Endothelial cell (in vitro differentiated cells): ENCODE measurements at regions not wholly inside any gene's neighbourhood (a gene's known extent, or its start where the extent isn't known, plus 50 kb on each side); places are given as distances from the start of the nearest gene placed in this dataset.

Experiments
- DNase-seq: peaks from one replicate; pipeline ENCODE4 v3.0.0; 2021; ENCODE audit warnings: low spot score
- H3K27ac Mint-ChIP-seq: one replicate; pipeline ENCODE4 v1.8.0; 2021; ENCODE audit warnings: mixed read lengths, inconsistent platforms; ENCODE audit not compliant: unreplicated experiment
- H3K27me3 Mint-ChIP-seq: one replicate; pipeline ENCODE4 v1.8.0; 2021; ENCODE audit warnings: mild to moderate bottlenecking, moderate library complexity, mixed read lengths, inconsistent platforms; ENCODE audit not compliant: unreplicated experiment
- H3K36me3 Mint-ChIP-seq: one replicate; pipeline ENCODE4 v1.8.0; 2021; ENCODE audit warnings: mild to moderate bottlenecking, low read depth, mixed read lengths, inconsistent platforms; ENCODE audit not compliant: unreplicated experiment
- H3K4me1 Mint-ChIP-seq: one replicate; pipeline ENCODE4 v1.8.0; 2021; ENCODE audit warnings: mild to moderate bottlenecking, mixed read lengths, inconsistent platforms; ENCODE audit not compliant: unreplicated experiment
- H3K4me3 Mint-ChIP-seq: one replicate; pipeline ENCODE4 v1.8.0; 2021; ENCODE audit warnings: mild to moderate bottlenecking, mixed read lengths, inconsistent platforms; ENCODE audit not compliant: unreplicated experiment
- H3K9me3 Mint-ChIP-seq: one replicate; pipeline ENCODE4 v1.8.0; 2021; ENCODE audit warnings: mixed read lengths, inconsistent platforms; ENCODE audit not compliant: unreplicated experiment
- TF ChIP-seq, protein P1 (sequence below): fragments of 200-600 bp; sonication (generic); IDR thresholded peaks from one replicate; pipeline ENCODE4 v1.5.0; 2021; ENCODE audit warnings: antibody characterized with exemption; ENCODE audit not compliant: unreplicated experiment

DNA sequence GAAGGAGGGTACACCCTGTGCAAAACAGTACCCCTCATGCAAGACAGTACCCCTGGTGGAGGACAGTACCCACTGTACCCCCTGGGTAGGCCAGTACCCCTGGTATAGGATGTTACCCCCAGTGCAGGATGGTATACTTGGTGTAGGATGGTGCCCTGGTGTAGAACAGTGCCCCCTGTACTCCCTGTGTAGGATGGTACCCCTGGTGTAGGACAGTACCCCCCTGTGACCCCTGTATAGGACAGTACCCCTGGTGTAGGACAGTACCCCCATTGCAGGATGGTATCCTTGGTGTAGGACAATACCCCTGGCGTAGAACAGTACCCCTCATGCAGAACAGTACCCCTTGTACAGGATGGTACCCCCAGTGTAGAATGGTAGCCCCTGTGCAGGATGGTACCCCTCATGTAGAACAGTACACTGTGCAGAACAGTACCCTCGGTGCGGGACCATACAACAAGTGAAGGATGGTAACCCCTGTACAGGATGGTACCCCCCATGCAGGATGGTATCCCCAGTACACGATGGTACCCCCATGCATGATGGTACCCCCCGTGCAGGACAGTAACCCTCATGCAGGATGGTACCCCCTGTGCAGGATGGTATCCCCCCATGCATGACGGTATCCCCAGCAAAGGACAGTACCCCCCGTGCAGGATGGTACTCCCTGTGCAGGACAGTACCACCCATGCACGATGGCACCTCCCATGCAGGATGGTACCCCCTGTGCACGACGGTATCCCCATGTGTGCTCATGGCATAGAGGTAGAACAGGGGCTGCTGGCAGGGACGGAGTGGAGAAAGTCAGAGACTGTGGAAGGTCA lies 248.0 kb downstream of the DCDC2C start:
- no peak overlapping the region for H3K27ac Mint-ChIP-seq
- no peaks in the 10 kb centered on the region for H3K36me3 Mint-ChIP-seq
- no peaks in the 10 kb centered on the region for H3K4me1 Mint-ChIP-seq

DNA sequence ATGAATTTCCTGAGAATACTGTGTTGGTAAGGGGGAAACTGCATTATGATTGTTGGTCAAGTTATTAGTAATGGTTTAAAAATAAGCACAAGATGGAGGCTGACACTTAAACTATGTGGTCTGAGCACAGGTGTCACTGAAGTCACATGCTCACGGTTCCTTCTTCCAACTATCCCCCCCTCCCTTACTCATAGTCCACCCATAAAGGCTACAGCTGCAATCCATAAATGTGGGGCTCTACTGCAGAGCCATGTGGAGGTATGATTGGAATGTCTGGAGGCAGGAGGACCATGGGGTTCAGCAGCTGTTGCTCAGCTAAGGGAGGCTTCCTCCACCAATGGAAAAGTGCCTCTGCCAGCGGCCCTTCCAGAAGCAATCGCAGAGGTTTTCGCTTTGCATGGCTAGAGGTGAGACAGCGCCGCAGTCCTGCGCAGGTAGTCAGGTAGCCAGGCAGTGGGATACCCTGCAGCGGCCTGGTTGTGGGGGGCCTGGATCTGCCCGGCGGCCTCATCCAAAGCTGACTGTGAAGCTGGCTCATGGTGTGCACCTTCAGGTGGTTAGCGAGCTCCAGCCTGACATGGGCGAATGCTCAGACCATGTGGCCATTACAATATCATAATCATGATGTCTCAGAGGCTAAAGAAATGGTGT lies 249.6 kb downstream of the DCDC2C start:
- H3K36me3 Mint-ChIP-seq = no peaks in the 10 kb centered on the region
- H3K9me3 Mint-ChIP-seq = peaks cover 11% of the 10 kb centered on the region
- DNase-seq = no peak
- H3K27ac Mint-ChIP-seq = no peak overlapping the region
- TF ChIP-seq, protein P1, sequence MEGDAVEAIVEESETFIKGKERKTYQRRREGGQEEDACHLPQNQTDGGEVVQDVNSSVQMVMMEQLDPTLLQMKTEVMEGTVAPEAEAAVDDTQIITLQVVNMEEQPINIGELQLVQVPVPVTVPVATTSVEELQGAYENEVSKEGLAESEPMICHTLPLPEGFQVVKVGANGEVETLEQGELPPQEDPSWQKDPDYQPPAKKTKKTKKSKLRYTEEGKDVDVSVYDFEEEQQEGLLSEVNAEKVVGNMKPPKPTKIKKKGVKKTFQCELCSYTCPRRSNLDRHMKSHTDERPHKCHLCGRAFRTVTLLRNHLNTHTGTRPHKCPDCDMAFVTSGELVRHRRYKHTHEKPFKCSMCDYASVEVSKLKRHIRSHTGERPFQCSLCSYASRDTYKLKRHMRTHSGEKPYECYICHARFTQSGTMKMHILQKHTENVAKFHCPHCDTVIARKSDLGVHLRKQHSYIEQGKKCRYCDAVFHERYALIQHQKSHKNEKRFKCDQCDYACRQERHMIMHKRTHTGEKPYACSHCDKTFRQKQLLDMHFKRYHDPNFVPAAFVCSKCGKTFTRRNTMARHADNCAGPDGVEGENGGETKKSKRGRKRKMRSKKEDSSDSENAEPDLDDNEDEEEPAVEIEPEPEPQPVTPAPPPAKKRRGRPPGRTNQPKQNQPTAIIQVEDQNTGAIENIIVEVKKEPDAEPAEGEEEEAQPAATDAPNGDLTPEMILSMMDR = no peak
- no peak overlapping the region for H3K4me3 Mint-ChIP-seq
- H3K27me3 Mint-ChIP-seq = peaks cover 3% of the 10 kb centered on the region
- no peaks in the 10 kb centered on the region for H3K4me1 Mint-ChIP-seq

More for the DNA sequence above, 248.0 kb downstream of the DCDC2C start:
- TF ChIP-seq, protein P1 = no peak
- no peak for DNase-seq
- H3K27me3 Mint-ChIP-seq = peaks cover 3% of the 10 kb centered on the region
- no peak overlapping the region for H3K4me3 Mint-ChIP-seq
- peaks cover 11% of the 10 kb centered on the region for H3K9me3 Mint-ChIP-seq

DNA sequence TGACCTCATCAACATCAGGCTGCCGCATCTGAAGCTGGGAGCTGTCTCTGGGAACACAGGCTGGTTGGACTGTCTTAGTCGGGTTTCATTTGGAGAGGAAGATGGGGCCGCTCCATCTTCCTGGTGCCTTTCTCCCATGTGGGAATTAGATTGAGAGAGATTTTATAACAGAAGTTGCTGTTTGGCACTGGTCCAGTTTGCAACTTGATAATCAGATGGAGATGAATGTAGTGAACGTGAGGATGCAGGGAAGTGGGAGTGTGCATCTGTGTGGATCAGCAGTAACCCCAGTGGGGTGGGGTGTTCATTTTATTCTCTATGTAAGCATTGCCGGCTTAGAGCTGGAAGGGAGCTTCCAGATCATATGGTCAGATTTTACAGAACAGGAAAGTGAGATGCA lies 250.9 kb downstream of the DCDC2C start:
- Mint-ChIP-seq H3K27ac (no peak overlapping the region), H3K9me3 (peaks cover 11% of the 10 kb centered on the region), H3K4me3 (no peak overlapping the region), H3K27me3 (peaks cover 5% of the 10 kb centered on the region), H3K4me1 (no peaks in the 10 kb centered on the region), H3K36me3 (no peaks in the 10 kb centered on the region)
- no peak for DNase-seq
- TF ChIP-seq, protein P1 = no peak

DNA sequence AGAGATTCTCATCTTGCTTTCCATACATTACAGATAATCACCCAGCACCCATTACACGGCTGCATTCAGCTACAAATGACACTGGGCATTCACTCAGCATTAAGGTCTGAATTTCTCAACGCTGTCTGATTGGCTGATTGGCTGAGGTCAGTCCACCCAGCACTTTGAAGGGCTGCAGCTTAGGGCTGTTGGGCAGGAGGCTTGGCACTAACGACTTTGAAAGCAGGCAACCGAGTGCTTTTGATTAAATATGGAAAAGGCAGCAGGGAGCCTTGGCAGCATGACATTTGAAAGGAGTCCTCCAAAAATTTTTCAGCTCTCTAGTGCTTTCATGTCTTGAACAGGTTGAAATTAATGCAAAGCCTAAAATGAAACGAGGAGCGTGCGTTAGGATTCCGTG lies 253.0 kb downstream of the DCDC2C start:
- Mint-ChIP-seq H3K27ac (no peak overlapping the region), H3K4me1 (no peaks in the 10 kb centered on the region), H3K9me3 (peaks cover 4% of the 10 kb centered on the region), H3K4me3 (no peak overlapping the region), H3K27me3 (peaks cover 5% of the 10 kb centered on the region), H3K36me3 (no peaks in the 10 kb centered on the region)
- TF ChIP-seq, protein P1 = no peak
- no peak for DNase-seq

DNA sequence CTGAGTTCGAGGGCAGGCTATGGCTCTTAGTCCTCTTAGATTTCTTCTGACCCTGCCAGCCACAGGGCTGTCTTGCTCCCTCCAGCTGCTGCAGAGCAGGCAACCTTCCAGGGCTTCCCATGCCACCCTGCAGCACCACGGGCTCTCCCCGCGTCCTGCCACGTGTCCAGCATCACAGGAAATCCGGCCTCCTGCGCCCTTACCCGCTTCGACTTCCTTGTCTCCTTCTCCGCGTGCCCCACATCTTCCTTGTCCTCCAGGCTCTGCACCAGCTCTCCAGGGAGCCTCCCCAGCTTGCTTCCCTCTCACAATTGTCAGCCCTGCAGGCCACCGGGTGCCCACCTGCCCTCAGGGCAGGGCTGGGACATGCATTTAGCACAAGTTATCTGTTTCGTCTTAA lies 253.5 kb downstream of the DCDC2C start:
- peaks cover 4% of the 10 kb centered on the region for H3K9me3 Mint-ChIP-seq
- H3K4me1 Mint-ChIP-seq = no peaks in the 10 kb centered on the region
- no peak overlapping the region for H3K4me3 Mint-ChIP-seq
- no peak for DNase-seq
- H3K36me3 Mint-ChIP-seq = no peaks in the 10 kb centered on the region
- no peak overlapping the region for H3K27ac Mint-ChIP-seq
- TF ChIP-seq, protein P1 = no peak
- H3K27me3 Mint-ChIP-seq = peaks cover 5% of the 10 kb centered on the region
